GM23338 (cell line): ENCODE measurements at regions not wholly inside any gene's neighbourhood (a gene's known extent, or its start where the extent isn't known, plus 50 kb on each side); places are given as distances from the start of the nearest gene placed in this dataset.

Source experiments
- CTCF ChIP-seq, 2 experiments: fragments of 200-600 bp in 1 of 2; sonication (generic) in 1 of 2; conservative IDR thresholded peaks; 2 replicates each; pipeline versions ENCODE4 v1.5.1 to v1.6.1; 2016 to 2017; ENCODE audit warnings: antibody characterized with exemption in 2 of 2, low read depth in 2 of 2, mild to moderate bottlenecking in 2 of 2, moderate library complexity in 1 of 2
- EZH2phosphoT487 ChIP-seq: fragments of 200-600 bp; sonication (generic); IDR thresholded peaks from one replicate; pipeline ENCODE4 v1.8.1; 2018; ENCODE audit warnings: antibody characterized with exemption; ENCODE audit not compliant: unreplicated experiment
- NANOG ChIP-seq: IDR thresholded peaks from 2 replicates; pipeline ENCODE4 v1.6.1; 2016; ENCODE audit warnings: antibody characterized with exemption, borderline replicate concordance
- POLR2AphosphoS5 ChIP-seq: IDR thresholded peaks from 2 replicates; pipeline ENCODE4 v1.6.1; 2016; ENCODE audit warnings: antibody characterized with exemption, low read depth
- REST ChIP-seq: IDR thresholded peaks from one replicate; pipeline ENCODE4 v1.6.1; 2018; ENCODE audit warnings: antibody characterized with exemption; ENCODE audit not compliant: unreplicated experiment

- no peak for TF ChIP-seq CTCF (conservative IDR thresholded peaks at IDR 0.05; ENCODE audit: low read depth in 2 of 2)
- TF ChIP-seq EZH2phosphoT487: no peak
- no peak for TF ChIP-seq POLR2AphosphoS5
- no peak for TF ChIP-seq NANOG
- TF ChIP-seq REST: no peak
Observed at GRCh38 chr2:12613137-12613835, 103.5 kb upstream of the TRIB2 start.
